GM21515 (cell line): ENCODE measurements at regions not wholly inside any gene's neighbourhood (a gene's known extent, or its start where the extent isn't known, plus 50 kb on each side); places are given as distances from the start of the nearest gene placed in this dataset.

Experiments used
- ATAC-seq: cut with Tn5 transposase; IDR thresholded peaks from one replicate; pipeline ENCODE4 v1.9.1; 2021; ENCODE audit not compliant: unreplicated experiment

DNA sequence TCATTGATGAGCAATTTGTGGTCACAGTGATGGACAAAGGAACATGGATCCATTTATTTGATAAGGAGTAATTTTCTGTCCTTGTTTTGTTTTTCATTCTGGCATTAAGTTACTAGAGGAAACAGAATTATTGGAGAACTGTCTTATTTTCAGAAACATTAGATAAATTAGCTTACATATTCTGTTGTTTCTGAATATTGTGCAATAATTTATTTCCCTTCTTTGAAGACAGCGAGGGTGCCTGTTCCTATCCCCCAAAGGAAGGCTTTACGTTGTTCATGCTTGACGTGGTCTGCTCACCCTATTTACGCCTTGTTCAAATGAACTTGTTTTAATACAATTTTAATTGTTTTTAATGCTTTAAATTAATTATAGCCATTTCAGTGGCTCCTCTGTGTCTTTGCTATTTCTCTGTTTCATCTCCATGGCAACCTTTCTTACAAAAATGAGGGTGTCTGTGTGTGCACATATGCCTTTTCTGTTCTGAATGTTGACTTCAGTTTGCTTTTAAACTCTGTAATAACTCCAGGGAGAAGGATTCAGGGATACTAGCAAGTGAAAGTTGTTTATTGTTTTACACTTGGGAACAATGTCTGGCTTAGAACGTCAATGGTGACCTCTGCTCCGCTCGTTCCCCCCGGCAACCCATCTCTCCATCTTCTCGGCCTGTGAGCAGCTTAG lies 138.3 kb upstream of the PLET1 start:
- ATAC-seq, result no peak

DNA sequence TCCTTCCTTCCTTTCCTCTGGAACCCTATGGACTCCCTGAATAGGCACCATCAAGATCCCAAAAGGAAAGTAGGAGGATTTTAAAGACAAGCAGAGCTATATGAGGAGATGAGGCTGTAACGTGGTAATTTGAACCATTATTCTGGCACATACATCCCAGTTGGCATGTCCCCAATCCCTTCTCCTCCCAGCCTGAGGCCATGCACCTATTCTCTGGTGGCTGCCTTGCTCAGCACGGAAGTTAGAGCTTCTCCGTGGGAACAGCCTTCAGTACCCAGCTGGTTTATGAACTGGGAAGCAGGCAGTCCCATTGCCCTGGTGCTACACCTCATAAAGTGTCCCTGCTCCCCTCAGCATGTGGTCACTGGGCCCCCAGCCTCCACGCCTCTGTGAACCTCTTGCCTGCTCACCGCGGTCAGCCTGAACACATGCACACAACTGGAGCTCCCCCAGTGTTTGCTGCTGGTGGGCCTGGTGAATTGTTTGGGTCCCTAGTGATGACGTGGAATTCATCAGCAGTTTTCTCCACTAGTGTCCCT lies 139.9 kb upstream of the PLET1 start:
- ATAC-seq, result no peak

DNA sequence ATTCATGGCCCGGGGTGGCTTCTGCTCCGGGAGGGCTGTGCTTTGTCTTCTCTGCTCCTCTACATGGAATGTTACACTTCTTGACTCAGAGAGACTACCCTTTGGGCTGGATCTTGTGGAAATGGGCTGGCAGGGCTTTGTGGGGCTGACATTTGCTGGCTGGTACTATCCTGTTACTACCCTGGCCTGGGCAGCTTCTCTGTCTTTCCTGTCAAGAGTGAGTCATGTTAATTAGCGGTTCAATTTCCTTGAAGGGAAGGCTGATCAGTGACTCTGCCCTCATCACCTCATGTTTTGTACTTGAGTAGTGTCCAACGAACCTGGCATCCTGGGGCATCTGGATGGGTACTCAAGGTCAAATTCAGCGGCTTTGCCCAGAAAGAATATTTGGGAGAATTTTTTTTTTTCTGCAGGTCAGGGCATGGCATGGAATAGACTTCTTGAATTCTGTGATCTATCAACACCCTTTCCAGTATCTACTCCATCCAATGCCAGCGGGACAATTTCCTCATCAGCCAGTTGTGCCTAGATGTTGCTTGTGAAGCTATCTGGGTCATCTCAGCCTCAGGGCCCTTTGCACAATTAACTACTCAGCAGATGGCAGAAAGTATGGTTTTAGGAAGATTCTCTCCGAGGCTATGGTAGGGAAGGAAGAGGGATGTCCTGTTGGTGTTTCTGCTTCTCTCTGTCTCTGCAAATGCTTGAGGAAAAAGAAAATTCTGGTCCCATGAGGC lies 140.5 kb upstream of the PLET1 start:
- no peak for ATAC-seq

DNA sequence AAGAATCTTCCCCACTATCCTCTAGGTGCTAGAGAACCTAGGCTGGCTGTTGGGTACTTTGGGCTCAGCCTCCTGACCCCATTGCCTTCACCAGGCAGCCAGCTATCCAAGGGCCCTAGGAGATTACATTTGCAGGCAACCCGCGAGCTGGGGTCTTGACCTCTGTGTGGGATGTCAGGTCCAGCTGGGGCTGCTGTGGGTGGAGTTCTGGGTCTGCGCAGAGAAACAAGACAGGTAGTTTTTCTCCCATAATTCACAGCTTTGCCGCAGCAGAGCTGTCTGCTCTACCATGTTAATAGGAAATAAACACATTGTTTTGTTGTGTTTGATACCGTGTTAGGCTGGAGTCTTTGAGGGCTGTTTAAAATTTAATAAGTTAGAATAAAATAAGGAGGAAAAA lies 142.8 kb upstream of the PLET1 start:
- no peak for ATAC-seq

DNA sequence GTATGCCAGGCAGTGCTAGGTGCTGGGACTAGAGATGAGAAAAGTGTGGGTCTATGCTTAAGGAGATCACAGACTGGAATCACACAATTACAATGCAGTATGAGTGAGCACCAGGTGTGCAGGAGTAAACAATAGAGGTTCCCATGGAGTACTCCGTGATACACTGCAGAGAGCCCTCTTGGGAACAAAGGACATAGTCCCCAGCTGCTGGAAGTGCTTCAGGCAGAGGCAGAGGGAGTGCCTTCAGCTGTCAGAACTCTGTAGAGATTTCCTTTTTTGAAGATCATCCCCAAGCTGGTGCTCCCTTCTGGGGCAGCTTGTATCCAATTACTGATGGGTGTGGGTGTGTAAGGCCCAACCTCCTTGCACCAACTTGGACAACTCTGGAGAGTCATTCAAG lies 143.5 kb upstream of the PLET1 start:
- no peak for ATAC-seq

DNA sequence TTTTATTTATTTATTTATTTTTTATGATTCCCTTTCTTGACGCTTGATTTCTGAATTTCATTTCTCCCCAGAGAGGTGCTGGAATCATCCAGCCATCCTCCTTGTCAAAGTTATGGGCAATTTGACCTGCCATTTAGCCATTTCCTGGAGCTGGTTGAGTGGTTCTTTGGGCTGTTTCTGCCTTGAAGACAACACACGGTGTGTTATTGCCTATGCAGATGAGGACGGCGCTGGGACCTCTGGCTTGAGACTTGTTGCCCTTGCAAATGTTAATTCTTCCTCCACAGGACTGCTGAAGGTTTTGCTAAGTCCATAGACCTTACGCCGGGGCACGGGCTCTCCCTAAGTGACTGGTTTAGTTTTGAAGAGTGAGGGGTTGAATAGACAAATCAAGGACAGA lies 147.9 kb upstream of the PLET1 start:
- ATAC-seq, result no peak

DNA sequence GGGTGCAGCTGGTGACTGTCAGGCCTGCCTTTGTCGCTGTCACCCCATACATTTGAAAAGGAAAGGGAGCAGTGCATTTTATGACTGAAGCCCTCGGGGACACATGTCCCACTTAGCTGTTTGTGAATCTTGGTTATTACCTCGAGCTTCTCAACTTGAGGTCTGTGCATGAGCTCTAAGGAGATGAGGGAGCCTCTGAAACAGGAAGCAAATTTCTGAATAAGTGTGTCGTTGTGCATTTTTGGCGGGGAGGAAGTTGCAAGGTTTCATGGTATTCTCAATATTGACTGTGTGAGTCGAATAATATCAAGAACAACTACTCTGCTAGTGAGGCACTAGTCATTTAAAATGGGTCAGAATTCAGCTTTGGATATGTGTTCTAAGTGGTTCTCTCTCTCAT lies 149.7 kb upstream of the PLET1 start:
- no peak for ATAC-seq

DNA sequence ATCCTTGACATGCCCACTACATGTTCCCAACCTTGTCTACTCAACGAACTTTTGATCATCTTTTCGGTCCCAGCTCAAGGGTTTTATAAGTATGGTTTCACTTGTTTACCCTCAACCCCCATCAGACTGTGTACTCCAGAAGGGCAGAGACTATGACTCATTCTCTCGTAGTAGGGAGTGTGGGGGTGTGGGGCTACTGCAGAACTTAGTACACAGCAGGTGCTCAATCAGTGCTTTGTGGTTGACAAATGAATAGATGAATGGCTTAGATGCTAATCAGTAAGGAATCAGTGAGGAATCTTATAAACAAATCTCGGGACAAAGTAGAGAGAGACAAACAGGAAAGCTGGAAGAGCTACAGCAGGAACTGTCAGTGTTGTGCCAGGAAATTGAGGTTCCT lies 151.7 kb upstream of the PLET1 start:
- ATAC-seq, result no peak

DNA sequence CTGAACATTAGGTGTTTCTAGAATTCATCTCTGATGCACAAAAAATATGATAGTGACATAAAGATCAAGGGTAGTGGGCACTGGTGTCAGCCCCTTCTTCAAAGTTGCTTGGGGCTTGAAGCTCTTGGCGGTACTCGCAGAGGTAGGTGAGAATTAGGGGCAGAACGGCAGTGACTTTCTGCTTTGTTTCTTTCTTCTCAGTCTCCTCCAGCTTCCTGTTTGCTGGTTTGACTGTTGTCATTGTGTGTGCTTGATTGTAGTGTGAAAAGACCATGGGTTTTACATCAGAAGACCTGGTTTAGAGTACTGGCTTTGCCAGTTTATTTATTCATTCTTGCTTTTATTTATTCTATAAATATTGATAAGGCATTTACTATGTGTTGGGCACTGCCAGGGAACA lies 156.7 kb upstream of the PLET1 start:
- ATAC-seq, result no peak

DNA sequence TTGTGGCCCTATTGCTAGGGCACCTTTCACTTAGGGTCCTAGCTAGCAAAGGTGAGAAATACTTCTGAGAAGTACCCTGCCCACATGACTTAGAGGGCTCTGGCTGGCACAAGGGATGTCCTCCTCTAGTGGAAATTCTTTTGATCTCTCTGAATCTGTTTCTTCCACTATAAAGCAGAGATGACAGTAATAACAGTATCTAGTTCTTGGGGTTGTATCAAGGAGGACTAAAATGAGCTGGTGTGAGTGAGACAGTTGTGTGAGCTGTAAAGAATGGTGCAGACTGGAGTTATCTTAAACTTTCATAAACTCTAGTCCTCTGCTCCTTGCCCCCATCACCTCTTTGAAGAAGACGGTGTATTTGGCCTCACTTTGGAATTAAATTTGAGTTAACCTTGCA lies 157.8 kb upstream of the PLET1 start:
- ATAC-seq, result no peak

DNA sequence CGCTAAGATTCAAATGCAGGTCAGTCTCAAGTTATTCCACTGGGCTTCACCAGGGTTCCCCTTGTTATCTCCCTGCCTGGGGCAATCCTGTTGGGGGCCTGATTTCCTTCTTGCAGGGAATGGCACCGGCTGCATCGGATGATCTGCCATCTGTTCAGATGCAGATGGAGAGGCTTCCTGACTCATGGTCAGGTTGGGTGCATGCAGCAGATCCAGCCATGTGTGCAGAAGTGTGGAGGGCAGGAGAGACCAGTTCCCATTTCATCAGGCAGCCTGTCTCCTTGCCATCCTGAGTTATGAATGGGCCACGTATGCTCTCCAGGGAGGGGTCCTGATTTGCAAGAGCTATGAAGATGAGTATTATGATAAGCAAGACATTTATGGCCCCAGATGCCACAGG lies 161.2 kb upstream of the PLET1 start:
- no peak for ATAC-seq

DNA sequence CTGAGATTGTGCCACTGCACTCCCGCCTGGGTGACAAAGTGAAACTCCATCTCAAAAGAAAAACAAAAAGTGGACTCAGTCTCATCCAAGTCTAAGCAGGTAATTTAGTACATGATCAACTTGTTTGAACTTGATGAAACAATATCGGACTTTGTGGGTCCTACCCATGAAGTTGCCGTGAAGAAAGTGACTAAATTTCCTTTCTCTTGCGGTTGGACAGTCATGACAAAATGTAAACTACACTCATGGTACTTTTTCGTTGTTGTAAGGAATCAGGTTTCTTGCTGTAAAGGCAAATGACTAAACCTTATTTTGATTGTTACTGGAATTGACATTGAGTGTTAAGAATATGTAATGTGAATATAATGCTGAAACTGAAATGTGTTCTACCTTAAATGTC lies 164.5 kb upstream of the PLET1 start:
- ATAC-seq, result no peak

DNA sequence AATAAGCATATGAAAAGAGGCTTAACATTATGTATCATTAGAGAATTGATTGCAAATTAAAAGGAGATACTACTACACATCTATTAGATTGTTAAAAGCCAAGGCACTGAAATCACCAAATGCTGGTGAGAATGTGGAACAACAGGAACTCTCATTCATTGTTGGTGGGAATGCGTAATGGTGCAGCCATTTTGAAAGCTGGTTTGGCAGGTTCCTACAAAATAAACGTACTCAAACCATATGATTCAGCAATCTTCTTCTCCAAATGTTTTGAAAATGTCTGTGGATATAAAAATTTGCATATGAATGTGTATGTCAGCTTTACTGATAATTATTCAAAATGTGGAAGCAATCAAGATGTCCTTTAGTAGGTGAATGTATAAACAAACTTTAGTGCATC lies 176.4 kb upstream of the PLET1 start:
- no peak for ATAC-seq

DNA sequence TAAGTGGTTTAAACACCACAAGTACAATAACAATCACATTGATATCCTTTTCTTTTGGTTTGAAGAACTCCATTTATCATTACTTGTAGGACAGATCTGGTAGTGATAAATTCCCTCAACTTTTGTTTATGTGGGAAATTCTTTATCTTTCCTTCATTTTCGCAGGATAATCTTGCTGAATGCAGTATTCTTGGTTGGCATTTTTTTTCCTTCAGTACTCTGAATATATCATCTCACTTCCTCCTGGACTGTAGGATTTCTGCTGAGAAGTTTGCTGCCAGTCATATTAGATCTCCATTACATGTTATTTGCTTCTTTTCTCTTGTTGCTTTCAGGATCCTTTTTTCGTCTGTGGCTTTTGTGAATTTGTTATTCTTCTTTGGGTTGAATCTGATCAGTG lies 179.0 kb upstream of the PLET1 start:
- ATAC-seq, result no peak

DNA sequence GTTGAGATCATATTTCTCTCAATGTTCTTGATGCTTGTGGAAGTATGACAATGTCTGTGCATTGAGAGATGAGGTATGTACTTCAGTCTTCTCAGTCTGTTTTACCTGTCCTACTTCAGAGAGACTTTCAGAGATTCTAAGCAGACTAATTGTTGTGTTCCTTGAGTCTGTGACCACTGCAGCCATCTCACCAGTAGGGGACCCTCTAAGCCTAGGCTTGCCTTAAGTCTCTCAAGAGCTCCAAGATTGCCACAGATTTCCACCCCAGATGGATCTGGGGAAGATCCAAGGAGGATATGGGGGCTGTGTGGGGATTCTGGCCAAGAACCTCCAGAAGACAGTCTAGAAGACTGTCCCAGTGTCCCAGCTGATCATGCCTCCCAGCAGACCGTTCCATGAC lies 179.9 kb upstream of the PLET1 start:
- ATAC-seq, result no peak

DNA sequence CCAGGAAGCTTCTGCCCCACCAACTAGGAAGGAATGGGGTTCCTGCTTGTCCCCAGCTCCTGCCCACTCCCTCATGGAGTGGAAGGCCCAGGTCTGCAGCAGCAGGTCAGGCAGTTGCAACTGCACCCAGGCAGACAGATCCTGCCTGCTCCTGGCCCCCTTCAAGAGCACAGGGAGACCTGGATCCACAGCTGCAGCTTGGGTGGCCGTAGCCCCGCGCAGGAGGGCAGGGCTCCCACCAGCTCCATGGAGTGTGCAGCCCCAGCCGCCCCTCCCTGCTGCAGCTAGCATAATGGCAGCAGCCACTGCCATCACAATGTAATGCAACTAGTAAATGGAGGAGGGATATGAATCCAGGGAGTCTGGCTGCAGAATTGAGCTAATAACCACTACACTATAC lies 187.5 kb upstream of the PLET1 start:
- no peak for ATAC-seq

DNA sequence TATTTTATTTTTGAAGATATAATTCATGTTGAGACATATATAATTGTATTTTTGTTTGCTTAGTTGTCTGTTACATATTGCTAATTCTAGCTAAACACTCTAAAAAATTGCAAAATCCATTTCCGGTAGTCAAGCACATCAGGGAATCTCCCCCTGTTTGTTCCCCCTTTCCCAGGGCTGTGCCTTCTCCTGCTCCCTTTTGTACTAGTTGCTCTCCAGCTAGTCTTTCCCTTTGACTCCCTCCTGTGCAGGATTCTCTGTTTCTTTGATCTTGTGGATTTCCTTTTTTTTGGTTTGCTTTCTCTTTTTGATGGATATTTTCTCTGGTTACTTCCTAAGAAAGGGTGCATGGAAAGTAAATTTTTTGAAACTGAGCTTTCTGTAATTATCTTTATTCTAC lies 188.1 kb upstream of the PLET1 start:
- ATAC-seq, result no peak

DNA sequence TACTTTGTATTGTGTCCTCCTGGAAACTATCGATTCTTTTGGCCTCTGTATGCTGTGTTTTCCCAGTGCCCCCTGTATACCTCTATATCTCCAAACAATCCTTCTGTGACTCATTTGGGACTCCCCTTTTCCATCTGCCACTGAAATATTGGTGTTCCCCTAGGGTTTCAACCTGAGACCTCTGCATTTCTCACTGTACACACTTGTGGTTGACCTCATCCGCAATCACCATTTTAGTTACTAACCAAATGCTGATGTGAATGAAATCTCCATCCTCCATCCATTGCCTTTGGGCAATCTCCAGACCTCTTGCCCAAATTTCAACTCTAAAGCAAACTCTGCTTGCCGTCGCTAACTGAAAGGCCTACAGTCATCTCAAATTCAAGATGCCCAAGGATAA lies 190.6 kb upstream of the PLET1 start:
- no peak for ATAC-seq

DNA sequence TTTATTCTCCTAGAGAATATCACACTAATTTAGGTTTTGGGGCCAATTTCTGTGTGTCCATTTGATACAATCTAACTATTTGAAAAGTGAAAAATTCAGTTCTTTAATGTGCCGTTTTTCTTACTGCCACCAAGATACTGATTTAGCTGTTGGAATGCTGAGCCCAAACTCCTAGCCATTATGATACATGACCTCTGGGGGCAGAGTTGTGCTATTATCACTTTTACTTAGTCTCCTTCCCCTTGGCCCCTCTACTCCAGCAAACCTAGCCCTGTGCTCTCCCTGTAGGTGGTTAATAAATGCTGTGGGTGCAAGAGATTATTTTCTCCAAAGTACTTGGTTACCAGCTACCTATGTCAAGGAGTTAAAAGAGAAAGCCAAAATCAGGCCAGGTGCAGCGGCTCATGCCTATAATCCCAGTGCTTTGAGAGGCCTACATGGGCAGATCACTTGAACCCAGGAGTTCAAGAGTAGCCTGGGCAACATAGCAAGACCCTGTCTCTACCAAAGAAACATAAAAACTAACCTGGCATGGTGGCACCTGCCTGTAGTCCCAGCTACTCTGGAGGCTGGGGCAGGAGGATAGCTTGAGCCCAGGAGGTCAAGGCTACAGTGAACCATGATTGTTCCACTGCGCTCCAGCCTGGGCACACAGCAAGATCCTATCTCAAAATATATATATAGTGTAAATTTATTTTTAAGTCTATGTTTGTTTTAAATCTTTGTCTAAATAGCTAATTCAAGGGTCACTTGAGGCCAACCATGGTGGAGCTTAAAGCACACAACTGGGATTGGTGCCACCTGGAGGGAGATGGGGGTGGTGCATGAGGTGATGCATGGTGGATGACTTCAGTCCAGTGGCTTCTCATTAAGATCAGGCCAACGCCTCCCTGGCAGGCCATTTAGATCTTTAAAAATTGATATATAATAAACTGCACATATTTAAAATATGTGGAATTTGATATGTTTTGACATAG lies 193.2 kb upstream of the PLET1 start:
- ATAC-seq, result no peak

DNA sequence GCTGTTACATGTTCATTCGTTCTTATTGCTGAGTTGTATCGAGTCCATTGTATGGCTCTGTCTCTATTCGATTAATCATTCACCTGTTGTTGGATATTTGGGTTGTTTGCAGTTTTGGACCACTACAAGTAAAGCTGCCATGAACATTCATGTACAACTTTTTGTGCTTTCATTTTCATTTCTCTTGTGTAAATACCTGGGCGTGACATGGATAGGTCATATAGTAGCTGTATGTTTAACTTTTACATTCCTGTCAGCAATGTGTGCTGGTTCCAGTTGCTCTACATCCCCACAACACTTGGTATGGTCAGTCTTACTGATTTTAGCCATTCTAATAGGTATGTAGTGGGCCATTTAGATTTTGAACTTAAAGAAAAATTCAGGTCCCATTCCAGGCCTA lies 194.2 kb upstream of the PLET1 start:
- ATAC-seq, result no peak

DNA sequence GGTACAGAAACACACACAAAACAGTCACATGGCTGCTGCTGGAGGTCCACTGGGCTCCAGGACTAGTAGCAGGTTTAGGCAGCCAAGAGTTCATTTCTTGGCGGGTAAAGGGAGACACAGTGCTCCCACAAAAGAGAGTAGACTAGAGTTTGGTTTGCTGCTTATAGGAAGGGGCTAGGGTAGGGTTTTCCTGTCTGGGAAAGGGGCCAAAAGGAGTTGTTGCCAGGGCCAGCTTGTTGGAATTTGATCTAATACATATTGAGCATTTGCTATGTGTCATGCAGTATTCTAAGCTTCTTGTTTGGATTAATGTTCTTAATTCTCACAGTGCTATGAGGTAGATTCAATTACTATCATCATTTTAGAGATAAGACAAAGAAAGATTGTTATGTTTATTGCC lies 195.1 kb upstream of the PLET1 start:
- ATAC-seq, result no peak

DNA sequence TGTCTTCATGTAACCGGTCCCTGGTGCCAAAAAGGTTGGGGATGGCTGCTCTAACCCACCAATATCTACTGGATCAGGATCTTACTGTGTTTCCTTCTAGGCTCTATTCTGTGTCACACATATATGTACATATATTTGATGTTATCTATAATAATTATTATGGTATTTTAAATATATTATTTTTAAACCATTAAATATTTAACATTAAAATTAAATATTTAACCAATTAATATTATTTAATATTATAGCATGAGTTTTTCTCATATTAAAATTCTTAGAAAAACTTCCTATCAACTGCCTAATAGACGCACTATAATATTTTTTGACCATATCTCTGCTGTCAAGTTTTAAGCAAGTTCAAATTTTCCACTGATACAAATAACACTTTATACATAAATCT lies 196.9 kb upstream of the PLET1 start:
- ATAC-seq, result no peak
